LNCaP clone FGC (cell line): ENCODE measurements at regions not wholly inside any gene's neighbourhood (a gene's known extent, or its start where the extent isn't known, plus 50 kb on each side); places are given as distances from the start of the nearest gene placed in this dataset.
A peak's percentile ranks its signal among the peaks of the same experiment; 100 is the strongest.
"Not testable (repeated sequence)": the region's sequence is repeated elsewhere in the genome, so short reads cannot be mapped to it uniquely, and the experiment has no call there.

Source experiments
- DNase-seq: peaks from one replicate; pipeline ENCODE4 v3.0.0-alpha.2; 2011; ENCODE audit warnings: low read depth
- H3K4me3 ChIP-seq: 2 replicates; pipeline ENCODE4 v1.5.1; 2011; ENCODE audit warnings: mild to moderate bottlenecking, low read depth, low read length, control low read depth
- CTCF ChIP-seq: IDR thresholded peaks from 2 replicates; pipeline ENCODE4 v1.5.1; 2012; ENCODE audit warnings: mild to moderate bottlenecking; ENCODE audit not compliant: control insufficient read depth, insufficient read depth; ENCODE audit errors: extremely low read depth

GRCh38 chrY:12357204-12357603 lies 343.8 kb upstream of the USP9Y start:
- DNase-seq, result no peak
- no peak for TF ChIP-seq CTCF
- H3K4me3 ChIP-seq, result no peak overlapping the region

GRCh38 chrY:12357655-12358054 lies 343.4 kb upstream of the USP9Y start:
- H3K4me3 ChIP-seq, result no peak overlapping the region
- TF ChIP-seq CTCF, result no peak
- DNase-seq, result no peak

- DNase-seq, result no peak
- no peak for TF ChIP-seq CTCF
These were observed 342.7 kb upstream of the USP9Y start for GRCh38 chrY:12358337-12358736.

GRCh38 chrY:12359867-12360266 lies 341.2 kb upstream of the USP9Y start:
- no peak for DNase-seq
- no peak for TF ChIP-seq CTCF
- no peak overlapping the region for H3K4me3 ChIP-seq

More at GRCh38 chrY:12358337-12358736, 342.7 kb upstream of the USP9Y start:
- no peak overlapping the region for H3K4me3 ChIP-seq

- DNase-seq, result no peak
- no peak for TF ChIP-seq CTCF
- no peak overlapping the region for H3K4me3 ChIP-seq
These were observed 340.5 kb upstream of the USP9Y start for GRCh38 chrY:12360496-12360895.

- no peak for TF ChIP-seq CTCF
- H3K4me3 ChIP-seq, result no peak overlapping the region
- no peak for DNase-seq
These were observed 335.6 kb upstream of the USP9Y start for GRCh38 chrY:12365311-12365910.

- not testable (repeated sequence) for DNase-seq, H3K4me3 ChIP-seq
These were observed 326.4 kb upstream of the USP9Y start for GRCh38 chrY:12374588-12374987.

- DNase-seq, result peak; percentile 44
- peak overlapping the region; percentile 28 for H3K4me3 ChIP-seq
These were observed 309.1 kb upstream of the USP9Y start for GRCh38 chrY:12391655-12392559.
